ENCODE measurements at regions not wholly inside any gene's neighbourhood (a gene's known extent, or its start where the extent isn't known, plus 50 kb on each side); places are given as distances from the start of the nearest gene placed in this dataset.

- ATAC-seq, result no peak
- WGBS (ENCODE audit: insufficient coverage, low coverage, missing lambda C conversion rate), result 0% methylated on average over 4 of the region's 4 CpGs
- Histone ChIP-seq H3K4me2 (ENCODE audit: insufficient read depth, low read length) (no peak overlapping the region), H3K4me3 (no peak overlapping the region), H3K4me1 (replicated peaks in 1 of 2; ENCODE audit: control insufficient read depth in 2 of 2, insufficient read depth in 2 of 2, low read length in 2 of 2) (no peaks in the 10 kb centered on the region), H3K9me1 (ENCODE audit: control insufficient read depth, insufficient read depth, low read length) (no peaks in the 10 kb centered on the region), H3K27me3 (ENCODE audit: control insufficient read depth in 2 of 2, insufficient read depth in 2 of 2, low read length in 2 of 2) (no peaks in the 10 kb centered on the region), H2AFZ (ENCODE audit: low read depth, low read length) (no peak overlapping the region), H3K27ac (ENCODE audit: extremely low read depth, low read depth, low read length) (no peak overlapping the region), H3K79me2 (ENCODE audit: control insufficient read depth, insufficient read depth, low read length) (no peaks in the 10 kb centered on the region), H3K36me3 (ENCODE audit: control insufficient read depth, insufficient read depth, low read length) (no peaks in the 10 kb centered on the region), H3K9ac (ENCODE audit: insufficient read depth in 1 of 2, low read depth in 2 of 2, low read length in 2 of 2) (no peak overlapping the region), H3K9me3 (replicated peaks; ENCODE audit: control insufficient read depth, insufficient read depth, low read depth, low read length) (no peaks in the 10 kb centered on the region), H4K20me1 (replicated peaks; ENCODE audit: control insufficient read depth, insufficient read depth, low read length) (no peaks in the 10 kb centered on the region)
- in situ Hi-C loops (cut with MboI) (no loop called here), intact Hi-C loops (cut with micrococcal nuclease) (no loop called here)
- POLR2A ChIA-PET, result no interaction called here
- BruUV-seq (replicated peaks), result no TSS peak
- CTCF ChIA-PET (ENCODE audit: low intra/inter-chr PET ratio), result no interaction called here
- FAIRE-seq, result no peak
- no peak for DNase-seq (ENCODE audit: extremely low read depth in 1 of 4, low spot score in 3 of 4)
- TF ChIP-seq PKNOX1 (IDR thresholded peaks at IDR 0.05) (no peak), CLOCK (CRISPR knock-in tag; IDR thresholded peaks at IDR 0.05; ENCODE audit: borderline replicate concordance) (no peak), ZNF24 (IDR thresholded peaks at IDR 0.05) (no peak), ZNF324 (CRISPR knock-in tag; IDR thresholded peaks at IDR 0.05) (no peak), FOXJ3 (CRISPR knock-in tag; IDR thresholded peaks at IDR 0.05) (no peak), PATZ1 (CRISPR knock-in tag; IDR thresholded peaks at IDR 0.05; ENCODE audit: borderline replicate concordance) (no peak), BCOR (IDR thresholded peaks at IDR 0.05) (no peak), CEBPZ (IDR thresholded peaks at IDR 0.05; ENCODE audit: borderline replicate concordance, low read depth, low read length) (no peak), ZNF778 (CRISPR knock-in tag; IDR thresholded peaks at IDR 0.05) (no peak)
These were observed 510.5 kb upstream of the AKR1E2 start for GRCh38 chr10:4315551-4315950.

All from K562 (cell line).